GM21528 (cell line): ENCODE measurements at regions not wholly inside any gene's neighbourhood (a gene's known extent, or its start where the extent isn't known, plus 50 kb on each side); places are given as distances from the start of the nearest gene placed in this dataset.
"Not testable (repeated sequence)": the region's sequence is repeated elsewhere in the genome, so short reads cannot be mapped to it uniquely, and the experiment has no call there.

ENCODE experiments used
- ATAC-seq: cut with Tn5 transposase; IDR thresholded peaks from one replicate; pipeline ENCODE4 v1.9.1; 2021; ENCODE audit warnings: mild to moderate bottlenecking, moderate library complexity; ENCODE audit not compliant: unreplicated experiment, low FRiP score

DNA sequence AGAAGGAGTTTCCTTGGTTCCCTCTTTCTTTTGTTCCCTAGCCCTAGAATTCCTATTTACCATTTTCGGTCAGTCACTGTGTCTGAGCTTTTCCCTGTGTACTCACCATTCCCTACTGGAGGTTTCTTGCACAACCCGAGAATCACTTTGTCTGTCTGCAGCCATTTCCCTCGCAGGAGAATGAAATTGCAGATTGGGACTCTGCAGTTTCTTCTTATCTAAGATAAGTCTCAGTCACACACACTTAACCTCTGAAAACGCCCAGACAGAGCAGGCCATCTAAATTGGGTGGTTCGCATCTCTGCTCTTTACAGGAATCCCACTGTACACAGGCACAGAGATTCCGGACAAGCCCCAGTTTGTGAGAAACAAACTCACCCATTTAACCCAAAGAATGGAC is 58.6 kb upstream of the CNTNAP2 start:
- no peak for ATAC-seq

GRCh38 chr7:146054909-146055308 is 61.7 kb upstream of the CNTNAP2 start:
- no peak for ATAC-seq

GRCh38 chr7:146053492-146053891 is 63.1 kb upstream of the CNTNAP2 start:
- ATAC-seq: no peak

GRCh38 chr7:146043310-146043709 is 73.3 kb upstream of the CNTNAP2 start:
- not testable (repeated sequence) for ATAC-seq

GRCh38 chr7:146028251-146028750 is 88.3 kb upstream of the CNTNAP2 start:
- ATAC-seq: no peak

DNA sequence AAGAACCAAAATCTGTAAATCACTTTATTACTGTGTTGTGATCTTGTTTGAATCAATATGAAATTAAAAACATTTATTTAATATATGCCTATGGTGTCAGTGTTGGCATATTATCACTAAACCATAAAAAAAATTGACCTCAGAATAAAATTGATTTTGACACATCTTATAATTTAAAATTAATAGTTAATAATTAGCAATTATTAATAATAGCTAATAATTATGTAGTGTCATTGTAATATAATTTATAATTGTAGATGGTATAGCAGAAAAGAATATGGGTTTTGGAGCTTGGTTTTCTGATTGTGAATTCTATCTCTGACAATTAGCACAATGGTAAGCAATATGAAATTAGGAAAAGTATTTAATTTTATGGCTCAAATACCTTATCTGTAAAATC is 89.4 kb upstream of the CNTNAP2 start:
- no peak for ATAC-seq

DNA sequence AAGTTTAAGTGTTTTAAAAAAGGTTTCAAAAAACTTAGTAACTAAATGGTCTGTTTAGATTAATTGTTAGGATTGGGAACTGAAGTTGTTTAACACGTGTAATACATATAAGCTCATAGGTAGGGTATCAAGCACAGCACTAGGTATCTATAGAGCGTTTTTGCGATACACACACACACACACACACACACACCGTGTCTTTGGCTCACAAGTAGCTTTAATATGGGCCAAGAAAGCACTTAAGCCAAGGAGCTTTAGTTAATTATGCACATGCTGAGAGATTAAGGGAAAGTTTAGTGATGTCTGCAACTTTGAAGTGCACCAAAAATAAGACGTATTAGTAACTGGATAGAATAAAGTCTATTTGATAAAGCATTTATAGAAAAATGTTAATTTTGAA is 93.8 kb upstream of the CNTNAP2 start:
- ATAC-seq: no peak

DNA sequence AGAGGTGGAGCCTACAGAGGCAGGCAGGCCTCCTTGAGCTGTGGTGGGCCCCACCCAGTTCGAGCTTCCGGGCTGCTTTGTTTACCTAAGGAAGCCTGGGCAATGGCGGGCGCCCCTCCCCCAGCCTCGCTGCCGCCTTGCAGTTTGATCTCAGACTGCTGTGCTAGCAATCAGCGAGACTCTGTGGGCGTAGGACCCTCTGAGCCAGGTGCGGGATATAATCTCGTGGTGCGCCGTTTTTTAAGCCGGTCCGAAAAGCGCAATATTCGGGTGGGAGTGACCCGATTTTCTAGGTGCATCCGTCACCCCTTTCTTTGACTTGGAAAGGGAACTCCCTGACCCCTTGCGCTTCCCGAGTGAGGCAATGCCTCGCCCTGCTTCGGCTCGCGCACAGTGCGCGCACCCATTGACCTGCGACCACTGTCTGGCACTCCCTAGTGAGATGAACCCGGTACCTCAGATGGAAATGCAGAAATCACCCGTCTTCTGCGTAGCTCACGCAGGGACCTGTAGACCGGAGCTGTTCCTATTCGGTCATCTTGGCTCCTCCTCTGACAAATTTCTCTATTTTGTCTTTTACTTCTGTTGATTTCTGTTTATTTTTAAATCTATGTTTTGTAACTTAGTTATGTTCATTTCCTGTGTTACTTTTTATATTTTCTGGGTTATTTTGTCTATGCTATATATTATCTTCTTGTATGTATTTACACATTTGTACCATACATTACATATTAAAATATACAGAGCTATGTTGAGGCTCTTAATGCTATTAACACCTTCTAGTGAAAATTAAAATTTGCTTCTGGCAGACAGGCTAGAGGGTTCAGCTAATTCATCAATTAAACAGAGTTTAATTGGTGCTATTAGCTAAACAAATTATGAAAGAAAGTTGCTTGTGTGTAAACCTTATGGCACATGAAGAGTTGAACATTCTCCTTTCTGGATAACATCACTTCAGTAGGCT is 97.3 kb upstream of the CNTNAP2 start:
- ATAC-seq: not testable (repeated sequence)

DNA sequence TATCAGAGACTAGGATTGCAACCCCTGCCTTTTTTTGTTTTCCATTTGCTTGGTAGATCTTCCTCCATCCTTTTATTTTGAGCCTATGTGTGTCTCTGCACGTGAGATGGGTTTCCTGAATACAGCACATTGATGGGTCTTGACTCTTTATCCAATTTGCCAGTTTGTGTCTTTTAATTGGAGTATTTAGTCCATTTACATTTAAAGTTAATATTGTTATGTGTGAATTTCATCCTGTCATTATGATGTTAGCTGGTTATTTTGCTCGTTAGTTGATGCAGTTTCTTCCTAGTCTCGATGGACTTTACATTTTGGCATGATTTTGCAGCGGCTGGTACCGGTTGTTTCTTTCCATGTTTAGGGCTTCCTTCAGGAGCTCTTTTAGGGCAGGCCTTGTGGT is 99.2 kb upstream of the CNTNAP2 start:
- ATAC-seq: not testable (repeated sequence)

GRCh38 chr7:146014154-146014553 is 102.4 kb upstream of the CNTNAP2 start:
- ATAC-seq: not testable (repeated sequence)

GRCh38 chr7:146008293-146008692 is 108.3 kb upstream of the CNTNAP2 start:
- no peak for ATAC-seq

- no peak for ATAC-seq
Observed at GRCh38 chr7:146004805-146005204, 111.8 kb upstream of the CNTNAP2 start.

DNA sequence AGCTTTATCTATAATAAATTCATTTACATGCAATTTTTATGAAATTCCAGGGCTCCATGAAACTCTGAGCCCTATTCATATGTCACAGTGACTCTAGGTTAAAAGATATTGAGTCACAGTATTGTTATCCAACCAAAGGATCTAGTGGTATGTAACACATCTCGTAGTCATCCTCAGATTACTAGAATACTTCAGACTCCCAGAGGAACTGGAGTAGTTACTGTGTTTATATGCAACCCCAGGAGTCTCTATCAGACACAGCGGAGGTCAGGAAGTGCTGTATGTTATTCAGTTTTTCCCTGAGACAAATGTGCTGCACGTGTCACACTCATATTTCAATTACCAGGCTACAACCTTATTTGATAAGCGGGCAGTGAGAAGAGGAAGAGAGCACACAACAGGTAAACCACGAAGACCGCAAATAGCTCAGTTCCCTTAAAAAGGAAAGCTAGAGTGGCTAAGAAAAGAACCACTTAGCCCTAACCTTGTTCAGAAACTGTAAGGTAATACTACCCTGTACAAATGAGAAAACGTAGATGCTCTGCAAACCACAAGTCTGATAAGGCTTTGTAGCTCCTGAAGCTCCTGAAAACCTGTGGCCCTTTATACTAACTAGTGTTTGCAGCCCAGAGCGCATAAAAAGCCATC is 114.0 kb upstream of the CNTNAP2 start:
- peak; percentile 89 for ATAC-seq

DNA sequence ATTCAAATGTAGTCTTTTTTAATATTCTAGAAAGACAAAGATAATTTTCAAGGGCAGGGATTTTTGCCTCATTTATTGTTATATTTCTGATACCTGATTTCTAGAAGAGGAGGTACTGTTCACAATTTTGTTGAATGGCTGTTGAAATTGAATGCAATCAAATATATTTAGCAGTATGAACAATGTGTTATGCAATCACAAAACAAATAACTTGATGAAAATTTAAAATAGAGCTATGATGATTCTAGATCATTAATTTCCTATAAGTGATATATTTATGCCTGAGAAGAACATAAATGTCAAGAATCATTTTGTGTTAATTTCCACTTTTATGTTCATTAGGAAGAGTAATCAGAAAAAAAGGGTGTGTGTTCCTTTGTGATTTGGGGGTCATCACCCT is 114.6 kb upstream of the CNTNAP2 start:
- no peak for ATAC-seq

GRCh38 chr7:146000882-146001281 is 115.7 kb upstream of the CNTNAP2 start:
- ATAC-seq: no peak

- no peak for ATAC-seq
Observed at GRCh38 chr7:145989469-145989868, 127.1 kb upstream of the CNTNAP2 start.

- ATAC-seq: no peak
Observed at GRCh38 chr7:145986248-145986874, 130.2 kb upstream of the CNTNAP2 start.

GRCh38 chr7:145978769-145979168 is 137.8 kb upstream of the CNTNAP2 start:
- ATAC-seq: no peak

DNA sequence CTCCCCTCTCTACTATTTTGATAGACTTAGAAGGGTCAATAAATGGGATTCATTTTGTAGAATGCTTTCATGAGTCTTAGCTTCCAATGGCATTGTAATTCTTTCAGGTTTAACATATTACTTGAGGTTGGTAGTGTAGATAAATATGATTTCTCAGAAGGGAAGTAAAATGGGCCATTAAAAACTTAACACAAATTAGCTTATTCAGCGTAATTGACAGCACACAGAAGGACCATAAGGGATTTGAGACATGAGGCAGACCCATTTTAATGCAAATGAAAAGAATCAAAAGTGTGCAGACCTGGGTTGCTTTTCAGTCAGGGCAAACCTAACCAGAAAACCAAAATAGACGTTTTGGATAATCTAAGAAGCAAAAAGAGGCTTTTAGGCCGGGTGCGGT is 156.6 kb upstream of the CNTNAP2 start:
- no peak for ATAC-seq

DNA sequence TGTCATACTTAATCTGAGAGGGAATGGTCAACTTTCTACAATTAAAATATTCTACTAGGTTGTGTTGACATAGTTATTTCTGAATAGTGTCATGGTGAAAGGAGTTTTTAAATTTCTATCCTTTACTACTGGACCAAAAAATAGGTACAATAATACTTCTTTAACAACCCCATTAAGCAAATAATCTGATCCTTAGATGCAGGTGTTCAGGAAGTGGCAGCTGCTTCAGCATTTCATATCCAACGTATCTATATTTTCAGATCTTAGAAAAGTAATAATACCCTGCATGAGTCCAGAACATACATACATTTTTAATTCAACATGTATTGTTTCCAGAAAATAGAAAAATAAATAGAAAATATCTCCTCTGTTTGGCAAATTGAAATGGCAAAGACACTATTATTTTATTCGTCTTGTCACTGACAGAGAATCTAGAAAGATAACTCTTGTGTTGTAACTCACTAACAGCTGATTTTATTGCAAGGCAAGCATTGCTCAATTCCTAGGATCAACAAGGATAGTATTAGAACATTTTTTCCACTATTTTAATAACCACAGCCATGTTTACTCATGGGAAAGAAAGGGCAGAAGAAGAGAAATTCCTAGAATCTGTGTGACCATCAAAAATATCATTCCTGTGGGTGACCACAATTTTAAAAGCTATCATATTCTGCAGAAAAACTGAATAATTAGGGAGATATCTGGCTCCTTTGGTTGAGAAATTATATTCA is 159.3 kb upstream of the CNTNAP2 start:
- no peak for ATAC-seq
